Fibroblast of lung (primary cell): ENCODE measurements at regions not wholly inside any gene's neighbourhood (a gene's known extent, or its start where the extent isn't known, plus 50 kb on each side); places are given as distances from the start of the nearest gene placed in this dataset.
"Not testable (repeated sequence)": the region's sequence is repeated elsewhere in the genome, so short reads cannot be mapped to it uniquely, and the experiment has no call there.

Experiments used
- DNase-seq, 2 donors: peaks; one replicate each; pipeline versions ENCODE4 v3.0.0 to v3.0.0-alpha.2; 2010; ENCODE audit warnings: low read depth in 2 of 2
- H2AFZ ChIP-seq: 2 replicates; pipeline ENCODE4 v1.5.1; 2012; ENCODE audit warnings: low read length, control low read depth, inconsistent platforms
- H3K27ac ChIP-seq: 2 replicates; pipeline ENCODE4 v1.5.1; 2011; ENCODE audit warnings: low read length, control low read depth; ENCODE audit not compliant: insufficient read depth
- H3K27me3 ChIP-seq: 2 replicates; pipeline ENCODE4 v1.5.1; 2011; ENCODE audit warnings: mild to moderate bottlenecking, low read length; ENCODE audit not compliant: control insufficient read depth, insufficient read depth
- H3K36me3 ChIP-seq: 2 replicates; pipeline ENCODE4 v1.5.1; 2011; ENCODE audit warnings: low read length; ENCODE audit not compliant: control insufficient read depth, insufficient read depth
- H3K4me1 ChIP-seq: 2 replicates; pipeline ENCODE4 v1.5.1; 2011; ENCODE audit warnings: low read length; ENCODE audit not compliant: control insufficient read depth, insufficient read depth; ENCODE audit errors: extremely low read depth
- H3K4me2 ChIP-seq: 2 replicates; pipeline ENCODE4 v1.5.1; 2011; ENCODE audit warnings: low read length, control low read depth; ENCODE audit not compliant: insufficient read depth; ENCODE audit errors: extremely low read depth
- H3K4me3 ChIP-seq, 4 experiments: fragments of 200-600 bp in 1 of 4; sonication (generic) in 1 of 4; replicated peaks in 1 of 4; 2 replicates each; pipeline ENCODE4 v1.5.1; 2011 to 2016; ENCODE audit warnings: low read length in 4 of 4, low read depth in 3 of 4, mild to moderate bottlenecking in 3 of 4, control low read depth in 2 of 4, inconsistent platforms in 1 of 4, mixed read lengths in 1 of 4; ENCODE audit not compliant: insufficient read depth in 1 of 4; ENCODE audit errors: control extremely low read depth in 1 of 4
- H3K79me2 ChIP-seq: 2 replicates; pipeline ENCODE4 v1.5.1; 2012; ENCODE audit warnings: mild to moderate bottlenecking, low read length, inconsistent platforms; ENCODE audit not compliant: control insufficient read depth, insufficient read depth
- H3K9ac ChIP-seq: 2 replicates; pipeline ENCODE4 v1.5.1; 2011; ENCODE audit warnings: mild to moderate bottlenecking, low read length, control low read depth; ENCODE audit not compliant: insufficient read depth
- H3K9me3 ChIP-seq: 2 replicates; pipeline ENCODE4 v1.5.1; 2012; ENCODE audit warnings: low read depth, low read length; ENCODE audit not compliant: control insufficient read depth, insufficient read depth
- H4K20me1 ChIP-seq: 2 replicates; pipeline ENCODE4 v1.5.1; 2011; ENCODE audit warnings: low read length; ENCODE audit not compliant: control insufficient read depth, insufficient read depth; ENCODE audit errors: extremely low read depth
- CTCF ChIP-seq, 2 donors: IDR thresholded peaks in 1 of 2; conservative IDR thresholded peaks in 1 of 2; 1 replicate in 1 of 2; 2 replicates in 1 of 2; pipeline ENCODE4 v1.5.1; 2011 to 2012; ENCODE audit warnings: low read length in 2 of 2, control low read depth in 1 of 2, inconsistent platforms in 1 of 2, low read depth in 1 of 2, mild to moderate bottlenecking in 1 of 2
- EZH2 ChIP-seq: IDR thresholded peaks from 2 replicates; pipeline ENCODE4 v1.5.1; 2012; ENCODE audit warnings: low read length, control low read depth, mild to moderate bottlenecking; ENCODE audit errors: missing control alignments

DNA sequence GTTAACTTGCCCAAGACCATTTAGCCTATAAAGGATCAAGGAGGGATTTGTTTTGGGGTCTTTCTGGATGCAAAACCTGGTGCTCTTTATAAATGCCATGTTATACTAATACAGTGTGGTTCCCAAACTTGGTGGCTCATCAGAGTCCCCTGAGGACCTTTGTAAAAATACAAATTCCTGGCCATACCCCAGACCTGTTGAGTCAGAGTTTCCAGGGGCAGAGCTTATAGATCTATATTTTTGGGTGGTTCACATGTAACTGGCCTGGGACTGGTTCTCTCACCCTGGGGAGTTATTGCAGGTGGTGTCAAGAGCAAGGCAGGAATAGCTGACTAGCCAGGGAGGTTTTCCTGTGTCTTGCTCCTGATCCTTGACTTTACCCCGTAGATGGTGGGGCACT, 136.9 kb upstream of the HNRNPU start:
- Histone ChIP-seq H4K20me1 (no peaks in the 10 kb centered on the region), H3K4me3 (no peak overlapping the region), H3K36me3 (no peaks in the 10 kb centered on the region), H3K79me2 (no peaks in the 10 kb centered on the region), H3K4me2 (no peak overlapping the region), H3K9me3 (no peaks in the 10 kb centered on the region), H2AFZ (no peak overlapping the region), H3K27ac (no peak overlapping the region), H3K4me1 (no peaks in the 10 kb centered on the region), H3K27me3 (no peaks in the 10 kb centered on the region), H3K9ac (no peak overlapping the region)
- TF ChIP-seq CTCF (conservative IDR thresholded peaks at IDR 0.05 in 1 of 2, IDR thresholded peaks at IDR 0.05 in 1 of 2; ENCODE audit: low read depth in 1 of 2, low read length in 2 of 2) = no peak
- TF ChIP-seq EZH2 = no peak
- no peak for DNase-seq

DNA sequence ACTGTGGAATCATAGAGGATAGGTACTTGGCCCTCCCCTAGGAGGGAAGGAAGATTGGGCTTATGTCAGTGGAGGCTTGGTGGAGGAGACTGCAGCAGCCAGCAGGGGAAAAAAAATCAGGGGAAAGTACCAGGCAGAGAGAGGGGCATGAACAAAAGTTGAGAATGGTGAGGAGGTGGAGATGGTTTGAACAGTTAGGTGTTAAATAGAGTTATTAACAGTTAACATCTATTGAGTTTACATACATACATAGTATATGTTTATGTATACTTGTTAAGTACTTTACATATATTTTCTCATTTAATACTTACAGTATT, 136.5 kb upstream of the HNRNPU start:
- no peaks in the 10 kb centered on the region for H4K20me1 ChIP-seq
- H2AFZ ChIP-seq = no peak overlapping the region
- DNase-seq = no peak
- no peaks in the 10 kb centered on the region for H3K4me1 ChIP-seq
- no peaks in the 10 kb centered on the region for H3K79me2 ChIP-seq
- H3K36me3 ChIP-seq = no peaks in the 10 kb centered on the region
- no peak overlapping the region for H3K27ac ChIP-seq
- TF ChIP-seq EZH2 (no peak), CTCF (conservative IDR thresholded peaks at IDR 0.05 in 1 of 2, IDR thresholded peaks at IDR 0.05 in 1 of 2; ENCODE audit: low read depth in 1 of 2, low read length in 2 of 2) (no peak)
- no peaks in the 10 kb centered on the region for H3K9me3 ChIP-seq
- no peaks in the 10 kb centered on the region for H3K27me3 ChIP-seq
- H3K4me2 ChIP-seq = no peak overlapping the region
- no peak overlapping the region for H3K9ac ChIP-seq
- no peak overlapping the region for H3K4me3 ChIP-seq

DNA sequence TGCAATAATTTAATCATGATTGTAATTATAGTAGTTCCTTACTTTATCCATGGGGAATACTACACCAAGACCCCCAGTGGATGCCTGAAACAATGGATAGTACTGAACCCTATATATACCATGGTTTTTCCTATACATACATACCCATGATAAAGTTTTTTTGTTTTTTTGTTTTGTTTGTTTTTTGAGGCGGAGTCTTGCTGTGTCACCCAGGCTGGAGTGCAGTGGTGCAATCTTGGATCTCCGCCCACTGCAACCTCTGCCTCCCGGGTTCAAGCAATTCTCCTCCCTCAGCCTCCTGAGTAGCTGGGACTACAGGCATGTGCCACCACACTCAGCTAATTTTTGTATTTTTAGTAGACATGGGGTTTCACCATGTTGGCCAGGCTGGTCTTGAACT, 135.3 kb upstream of the HNRNPU start:
- DNase-seq, H3K27me3 ChIP-seq, H3K4me2 ChIP-seq, H3K27ac ChIP-seq, H4K20me1 ChIP-seq, H3K4me1 ChIP-seq, H3K9ac ChIP-seq, H3K4me3 ChIP-seq, H3K36me3 ChIP-seq, H2AFZ ChIP-seq, H3K79me2 ChIP-seq, H3K9me3 ChIP-seq: not testable (repeated sequence)
